ENCODE measurements at regions not wholly inside any gene's neighbourhood (a gene's known extent, or its start where the extent isn't known, plus 50 kb on each side); places are given as distances from the start of the nearest gene placed in this dataset.

- TF ChIP-seq POLR2A (IDR thresholded peaks at IDR 0.05) (no peak), EP300 (IDR thresholded peaks at IDR 0.05) (no peak), POLR2AphosphoS5 (IDR thresholded peaks at IDR 0.05) (no peak)
- TF ChIP-seq, protein P1, sequence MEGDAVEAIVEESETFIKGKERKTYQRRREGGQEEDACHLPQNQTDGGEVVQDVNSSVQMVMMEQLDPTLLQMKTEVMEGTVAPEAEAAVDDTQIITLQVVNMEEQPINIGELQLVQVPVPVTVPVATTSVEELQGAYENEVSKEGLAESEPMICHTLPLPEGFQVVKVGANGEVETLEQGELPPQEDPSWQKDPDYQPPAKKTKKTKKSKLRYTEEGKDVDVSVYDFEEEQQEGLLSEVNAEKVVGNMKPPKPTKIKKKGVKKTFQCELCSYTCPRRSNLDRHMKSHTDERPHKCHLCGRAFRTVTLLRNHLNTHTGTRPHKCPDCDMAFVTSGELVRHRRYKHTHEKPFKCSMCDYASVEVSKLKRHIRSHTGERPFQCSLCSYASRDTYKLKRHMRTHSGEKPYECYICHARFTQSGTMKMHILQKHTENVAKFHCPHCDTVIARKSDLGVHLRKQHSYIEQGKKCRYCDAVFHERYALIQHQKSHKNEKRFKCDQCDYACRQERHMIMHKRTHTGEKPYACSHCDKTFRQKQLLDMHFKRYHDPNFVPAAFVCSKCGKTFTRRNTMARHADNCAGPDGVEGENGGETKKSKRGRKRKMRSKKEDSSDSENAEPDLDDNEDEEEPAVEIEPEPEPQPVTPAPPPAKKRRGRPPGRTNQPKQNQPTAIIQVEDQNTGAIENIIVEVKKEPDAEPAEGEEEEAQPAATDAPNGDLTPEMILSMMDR (IDR thresholded peaks at IDR 0.05), result no peak
Measured at GRCh38 chr6:54503144-54503543, 194.9 kb downstream of the TINAG start.
